ENCODE measurements at regions not wholly inside any gene's neighbourhood (a gene's known extent, or its start where the extent isn't known, plus 50 kb on each side); places are given as distances from the start of the nearest gene placed in this dataset.

DNA sequence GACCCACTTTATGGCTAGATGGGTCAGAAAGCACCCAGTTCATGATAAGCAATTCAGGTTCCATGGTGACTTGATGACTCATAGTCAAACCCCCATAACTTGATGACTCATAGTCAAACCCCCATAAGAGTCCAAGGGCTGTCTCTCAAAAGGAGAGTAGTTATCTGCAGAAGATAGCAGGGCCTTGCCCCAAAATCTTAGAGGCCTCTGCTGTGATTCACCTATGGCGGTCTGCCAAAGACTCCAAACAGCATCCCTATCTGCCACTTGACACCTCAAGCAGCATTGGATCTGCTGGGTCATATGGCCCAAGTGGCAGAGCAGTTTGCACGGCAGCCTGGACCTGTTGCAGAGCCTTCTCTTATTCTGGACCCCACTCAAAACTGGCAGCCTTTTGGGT, 395.2 kb upstream of the KIF2A start:
- DNase-seq (ENCODE audit: low spot score), result no peak

DNA sequence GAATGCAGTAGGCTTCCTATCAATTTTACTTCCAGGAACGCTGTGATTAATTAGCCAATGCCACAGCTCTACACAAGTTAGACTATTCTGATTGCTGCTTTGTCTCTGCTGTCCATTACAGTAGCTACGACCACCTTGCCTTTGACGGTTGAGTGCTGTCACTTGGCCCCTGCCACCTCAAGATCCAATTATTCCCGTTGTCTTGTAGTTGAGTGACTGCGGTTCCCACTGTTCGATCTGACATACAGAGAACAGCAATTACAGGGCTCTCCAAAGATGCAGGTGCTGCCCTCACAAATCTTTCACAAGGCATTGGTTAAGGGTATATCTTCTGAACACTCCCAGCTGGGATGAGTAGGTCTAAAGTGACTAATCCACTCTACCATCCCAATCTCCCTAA, 393.4 kb upstream of the KIF2A start:
- no peak for DNase-seq (ENCODE audit: low spot score)

DNA sequence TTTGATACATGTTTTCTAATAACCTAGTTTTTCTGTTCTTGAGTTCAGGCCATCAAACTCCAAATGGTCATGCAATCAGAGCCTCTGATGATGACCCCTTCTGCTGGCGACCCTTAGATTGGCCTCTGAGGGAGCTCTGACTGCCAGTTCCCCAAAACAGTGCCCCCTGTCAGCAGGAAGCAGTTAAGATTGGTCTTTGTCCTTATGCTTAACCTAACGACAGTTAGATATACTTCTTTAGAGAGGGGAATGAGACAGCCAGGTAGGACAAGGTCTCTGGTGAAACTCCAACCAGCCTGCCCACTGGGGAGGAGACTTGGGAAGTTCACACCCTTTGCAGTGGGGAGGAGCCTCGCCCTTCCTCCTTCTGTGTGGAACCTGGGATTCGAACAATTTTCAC, 390.4 kb upstream of the KIF2A start:
- DNase-seq (ENCODE audit: low spot score), result no peak

DNA sequence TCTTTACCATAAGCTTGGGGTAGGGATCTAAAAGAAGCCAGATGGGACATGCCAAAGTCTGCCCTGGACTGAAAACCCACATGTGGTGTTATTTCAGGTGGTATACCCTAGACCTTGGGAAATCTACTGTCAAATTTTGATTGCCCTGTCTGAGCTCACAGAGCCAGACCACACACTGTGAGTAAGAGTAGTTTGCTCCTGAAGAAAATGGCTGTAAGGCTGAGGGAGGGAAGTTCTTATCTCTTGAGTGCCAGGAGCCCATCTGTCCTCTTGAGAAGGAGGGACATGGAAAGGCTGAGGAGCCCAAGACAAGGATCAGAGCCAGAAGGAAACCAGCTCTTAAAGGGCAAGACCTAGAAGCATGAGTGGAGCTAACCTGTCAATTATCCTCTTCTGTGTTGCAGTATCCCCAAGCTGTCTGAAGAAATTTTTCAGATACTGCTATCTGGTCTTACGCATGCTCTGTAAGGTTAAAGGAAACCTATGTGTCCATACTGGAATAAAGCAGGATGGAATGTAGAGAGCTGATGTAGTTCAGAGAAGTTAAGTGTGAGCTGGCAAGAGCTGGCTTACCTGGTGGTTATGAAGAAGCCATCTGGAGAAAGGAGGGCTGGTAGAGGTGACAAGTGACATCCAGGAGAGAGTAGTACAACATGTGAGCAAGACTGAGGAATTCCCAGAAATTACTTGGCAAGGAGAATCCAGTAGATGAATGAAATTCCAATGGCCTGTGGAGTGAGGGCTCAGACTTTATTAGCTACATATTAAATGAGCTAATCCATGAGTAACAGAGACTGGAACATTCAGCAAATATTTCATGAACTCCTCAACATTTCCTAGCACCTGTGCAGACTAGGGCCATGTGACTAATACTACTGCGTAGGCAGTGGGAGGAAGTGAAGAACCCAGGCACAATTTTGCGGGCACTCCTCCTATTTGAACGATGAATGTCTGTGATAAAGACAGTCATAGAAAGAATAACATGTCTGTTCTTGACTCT, 389.1 kb upstream of the KIF2A start:
- DNase-seq (ENCODE audit: low spot score), result no peak

DNA sequence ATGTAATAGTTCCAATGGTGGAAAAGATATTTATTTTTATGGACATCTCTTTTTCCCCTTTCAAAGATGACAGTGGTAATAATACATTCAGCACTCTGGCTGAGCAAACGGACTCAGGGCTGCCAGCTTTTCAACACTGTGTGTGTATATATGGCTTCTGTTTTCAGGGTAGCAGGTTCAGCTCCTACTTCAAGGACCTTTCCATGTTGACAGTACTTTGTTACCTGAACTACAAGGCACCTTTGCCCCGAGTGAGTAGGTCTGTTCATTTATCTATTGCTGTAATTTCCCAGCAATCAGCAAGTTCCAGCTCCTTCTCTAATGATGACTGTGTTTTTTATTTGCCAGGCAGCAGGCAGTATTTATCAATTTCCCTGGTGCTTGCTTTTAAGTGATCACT, 387.4 kb upstream of the KIF2A start:
- no peak for DNase-seq (ENCODE audit: low spot score)

DNA sequence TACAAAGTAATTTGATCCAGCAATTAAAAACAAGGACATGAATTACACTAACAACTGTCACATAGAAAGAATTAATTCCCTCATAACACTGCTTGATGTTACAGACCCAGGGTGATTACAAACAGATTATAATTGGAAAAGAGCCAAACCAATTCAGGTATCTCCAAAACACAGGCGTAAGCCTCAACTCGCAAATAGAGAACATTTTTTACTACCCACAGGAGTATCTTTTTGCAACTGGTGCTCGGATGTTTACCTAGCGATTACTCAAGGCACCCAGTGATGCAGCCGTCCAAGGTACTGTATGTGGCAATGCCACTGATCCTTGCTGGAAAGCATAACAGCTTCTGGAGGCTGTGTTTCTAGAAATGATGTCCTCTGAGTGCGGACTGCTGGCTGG, 386.1 kb upstream of the KIF2A start:
- no peak for DNase-seq (ENCODE audit: low spot score)

DNA sequence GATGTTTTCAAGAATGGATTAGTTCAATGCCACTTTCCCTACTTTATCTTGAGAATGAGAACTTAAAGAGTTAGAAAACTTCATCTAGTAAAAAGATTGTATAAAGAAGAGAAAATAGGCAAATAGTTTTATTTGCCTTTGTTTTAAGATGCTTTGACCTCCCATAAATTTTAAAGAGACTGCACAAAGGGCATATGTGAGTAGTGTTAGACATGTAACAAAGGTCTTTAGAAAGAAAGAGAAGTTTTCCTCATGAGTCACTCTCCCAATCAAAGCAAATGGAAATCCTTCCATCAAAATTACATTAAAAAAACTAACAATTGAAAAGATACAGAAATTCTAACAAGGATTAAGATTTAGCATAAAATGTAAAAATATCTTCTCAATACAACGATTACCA, 381.8 kb upstream of the KIF2A start:
- DNase-seq (ENCODE audit: low spot score), result no peak

DNA sequence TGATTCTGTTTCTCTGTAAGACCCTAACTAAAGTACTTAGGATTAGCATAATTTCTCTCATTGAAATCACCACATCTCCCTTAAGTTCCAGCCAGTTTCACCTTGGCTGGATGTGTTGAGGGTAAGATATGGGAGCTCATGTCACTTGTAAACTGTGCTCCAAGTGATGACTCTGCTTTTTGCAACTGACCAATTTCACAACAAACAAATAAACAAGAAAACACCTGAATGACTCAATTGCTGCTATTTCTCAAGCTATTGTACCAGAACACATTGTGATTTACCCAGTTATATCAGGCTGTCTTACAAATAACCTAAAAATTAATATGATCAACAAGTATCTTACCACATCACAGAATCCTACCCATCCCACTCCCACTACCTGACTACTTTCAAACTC, 379.1 kb upstream of the KIF2A start:
- DNase-seq (ENCODE audit: low spot score), result no peak

DNA sequence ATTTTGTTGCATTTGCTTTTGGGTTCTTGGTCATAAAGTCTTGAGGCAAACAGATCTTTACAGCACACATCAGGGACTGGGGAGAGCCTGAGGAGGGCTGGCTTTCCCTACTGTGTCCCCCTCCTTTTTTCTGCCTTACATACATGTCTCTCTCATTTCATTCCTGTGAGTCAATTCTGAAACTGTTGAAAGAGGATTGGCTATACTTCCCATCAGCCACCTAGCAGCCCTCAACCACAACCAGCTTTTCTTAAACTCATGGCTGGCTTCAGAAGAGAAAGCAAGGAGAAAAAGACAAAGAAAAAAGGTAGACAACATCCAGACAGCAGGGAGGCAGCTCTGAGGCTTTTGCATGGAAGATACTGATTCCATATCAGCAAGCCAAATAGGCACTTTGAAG, 374.8 kb upstream of the KIF2A start:
- DNase-seq (ENCODE audit: low spot score), result no peak

DNA sequence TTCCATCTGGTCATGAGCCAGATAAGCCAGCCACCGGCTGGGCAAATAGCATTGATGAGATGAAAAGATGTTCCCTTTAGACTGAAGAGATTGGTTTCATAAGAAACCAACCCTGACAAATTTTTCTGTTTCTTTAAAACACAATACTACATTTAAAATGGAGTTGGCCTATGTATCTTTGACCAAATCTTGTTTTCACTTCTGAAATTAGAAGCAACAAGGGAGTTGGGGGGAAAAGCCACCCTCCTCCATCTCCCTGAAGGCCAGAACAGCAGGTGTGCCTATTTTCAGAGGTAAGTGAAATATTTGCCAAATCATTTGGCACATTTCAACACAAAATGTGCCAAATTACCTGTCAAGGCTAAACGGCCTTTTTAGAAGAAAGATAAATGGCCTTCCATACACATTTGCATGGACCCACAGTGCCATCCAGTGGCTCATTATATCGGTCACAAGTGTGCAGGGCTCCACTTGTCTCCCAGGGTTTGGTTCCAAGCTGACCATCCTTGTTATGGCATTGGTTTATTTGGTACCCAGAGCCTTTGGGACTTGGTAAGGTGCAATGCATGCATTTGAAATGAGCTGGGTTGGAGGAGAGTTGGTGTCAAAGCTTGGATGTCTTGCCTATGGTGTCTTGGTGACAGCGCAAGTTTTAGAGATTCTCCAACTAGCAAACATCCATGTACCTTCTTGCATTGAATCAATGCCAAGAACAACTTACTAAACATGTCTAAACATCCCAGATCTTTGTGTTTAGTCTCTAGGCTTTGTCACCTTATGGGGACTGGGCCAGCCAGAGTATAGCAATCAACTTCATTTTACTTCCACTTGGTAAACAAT, 372.0 kb upstream of the KIF2A start:
- peak; percentile 52 for DNase-seq (ENCODE audit: low spot score)

DNA sequence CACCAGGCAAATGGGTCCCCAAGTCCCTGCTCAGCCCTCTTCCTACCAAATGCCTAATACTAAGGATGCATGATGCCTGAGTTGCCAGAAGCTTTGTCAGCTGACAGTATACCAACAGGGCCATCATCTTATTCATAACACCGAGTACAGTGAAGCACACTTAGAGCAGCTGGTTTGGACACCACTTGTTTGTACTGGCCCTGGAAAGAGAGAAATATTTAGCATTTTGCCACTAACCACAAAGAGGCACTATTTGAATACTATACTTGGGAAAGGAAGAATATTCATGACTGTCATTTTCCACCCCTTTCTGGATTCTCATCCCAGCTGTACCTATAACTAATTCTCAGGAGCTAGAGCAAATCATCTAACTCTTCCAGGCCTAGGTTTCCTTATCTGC, 364.4 kb upstream of the KIF2A start:
- DNase-seq (ENCODE audit: low spot score), result no peak

DNA sequence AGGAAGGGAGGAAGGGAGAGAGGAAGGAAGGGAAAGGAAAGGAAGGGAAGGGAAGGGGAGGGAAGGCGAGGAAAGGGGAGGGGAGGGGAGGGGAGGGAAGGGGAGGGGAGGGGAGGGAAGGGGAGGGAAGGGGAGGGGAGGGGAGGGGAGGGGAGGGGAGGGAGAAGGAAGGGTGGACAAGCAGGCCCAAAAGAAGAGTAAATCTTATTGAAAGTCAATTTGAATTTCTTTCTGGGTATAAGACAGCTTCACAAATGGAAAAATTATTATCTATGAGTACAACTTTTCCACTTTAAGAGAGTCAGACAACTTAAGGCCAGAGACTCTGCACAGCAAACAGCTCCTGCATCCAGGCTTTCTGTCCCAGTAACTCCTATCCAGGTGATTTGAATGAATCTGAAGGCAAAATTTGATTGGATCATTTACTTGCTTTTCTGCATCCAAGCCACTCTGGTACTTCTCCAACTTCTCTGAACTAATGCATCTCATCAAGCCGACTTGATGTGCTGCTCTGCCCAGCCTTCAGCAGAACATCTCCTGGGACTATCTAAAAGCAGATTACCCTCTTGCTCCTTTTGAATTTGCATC, 363.4 kb upstream of the KIF2A start:
- DNase-seq (ENCODE audit: low spot score), result no peak

DNA sequence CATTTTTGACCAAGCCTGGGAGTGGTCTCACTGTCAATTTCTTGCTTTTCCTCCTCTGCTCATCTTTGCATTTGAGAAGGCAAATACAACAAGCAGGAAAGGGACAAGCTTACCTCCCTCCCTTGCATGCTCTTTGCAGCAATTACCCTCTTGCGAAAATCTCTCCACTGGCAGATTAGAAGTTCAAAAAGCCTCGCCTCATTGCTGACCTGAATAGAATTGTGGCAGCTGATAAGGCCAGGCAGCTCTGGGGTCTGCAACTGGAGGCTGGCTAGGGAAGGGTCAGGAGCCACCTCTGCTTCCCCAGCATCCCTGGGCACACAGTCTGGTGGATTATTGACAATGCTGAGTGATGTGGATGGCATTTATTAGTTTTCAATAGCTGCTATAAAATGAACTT, 362.3 kb upstream of the KIF2A start:
- no peak for DNase-seq (ENCODE audit: low spot score)

DNA sequence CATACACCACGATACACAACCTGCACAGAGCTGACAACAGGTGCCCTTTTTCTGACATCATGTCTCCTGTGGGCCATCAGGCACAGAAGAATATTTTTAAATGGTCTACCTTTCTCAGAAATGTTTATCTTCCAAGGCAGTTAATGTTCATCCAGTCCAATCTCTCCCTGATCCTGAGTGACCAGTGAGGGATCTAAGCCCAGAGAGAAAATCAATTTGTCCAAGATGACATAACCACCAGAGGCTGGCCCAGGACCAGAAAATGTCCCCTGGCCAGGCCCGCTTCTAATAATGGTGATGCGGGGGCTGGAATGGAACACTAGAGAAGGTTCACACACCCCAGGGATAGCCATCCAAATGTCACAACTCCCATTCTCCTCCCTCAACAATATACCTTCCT, 357.9 kb upstream of the KIF2A start:
- no peak for DNase-seq (ENCODE audit: low spot score)

DNA sequence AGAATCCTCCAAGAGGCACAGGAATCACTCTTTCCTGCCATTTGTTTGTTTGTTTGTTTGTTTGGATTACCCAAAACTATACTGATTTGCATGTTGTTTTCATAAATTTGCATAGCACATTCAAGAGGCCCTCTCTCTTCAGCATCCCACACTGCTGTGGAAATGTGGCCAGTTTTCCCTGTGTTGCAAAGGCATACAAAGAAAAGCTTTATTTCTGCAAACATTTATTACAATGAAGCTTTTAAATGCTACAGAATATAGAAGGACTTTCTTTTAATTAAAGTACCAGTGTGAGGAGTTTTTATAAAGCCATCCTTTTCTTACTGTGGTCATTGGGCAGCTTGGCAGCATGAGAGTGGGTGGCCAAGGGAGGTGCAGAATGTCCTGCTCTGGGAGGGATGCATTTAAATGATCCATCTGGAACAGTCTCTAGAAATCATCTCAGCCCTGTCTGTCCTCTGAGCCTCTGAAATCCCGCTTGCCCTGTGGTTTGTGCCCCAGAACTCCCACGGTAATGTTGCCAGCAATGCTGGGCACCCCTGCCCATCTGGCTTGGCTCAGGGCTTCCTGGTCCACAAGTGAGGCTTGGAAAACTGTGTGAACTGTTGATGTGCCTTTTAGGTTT, 356.8 kb upstream of the KIF2A start:
- DNase-seq (ENCODE audit: low spot score), result no peak

DNA sequence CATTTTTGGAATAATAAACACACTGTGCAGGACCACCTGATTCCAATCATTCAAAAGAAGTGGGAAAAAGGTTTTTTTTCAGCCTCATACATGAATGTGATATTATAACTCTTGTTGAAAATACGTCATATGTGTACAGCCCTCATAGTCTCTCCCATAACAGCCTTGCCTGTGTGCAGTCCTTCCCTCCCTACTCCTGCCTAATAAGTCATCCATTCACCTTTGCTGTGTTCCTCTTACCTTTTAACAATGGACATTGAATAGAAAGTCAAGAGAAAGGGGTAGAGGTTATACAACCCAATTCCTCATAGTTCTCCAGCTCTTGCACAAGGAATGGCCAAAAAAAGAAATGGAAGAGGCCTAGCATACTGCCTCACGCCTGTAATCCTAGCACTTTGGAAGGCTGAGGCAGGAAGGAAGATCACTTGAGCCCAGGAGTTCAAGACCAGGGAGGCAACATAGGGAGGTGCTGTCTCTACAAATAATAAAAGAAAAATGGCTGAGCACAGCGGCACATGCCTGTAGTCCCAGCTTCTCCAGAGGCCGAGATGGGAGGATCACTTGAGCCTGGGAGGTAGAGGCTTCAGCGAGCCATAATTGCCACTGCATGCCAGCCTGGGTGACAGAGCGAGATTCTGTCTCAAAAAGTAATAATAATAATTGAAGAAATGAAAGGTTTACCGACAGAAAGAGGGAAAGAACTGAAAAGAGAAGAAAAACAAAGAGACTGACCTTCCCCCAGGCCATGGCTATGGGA, 356.1 kb upstream of the KIF2A start:
- DNase-seq (ENCODE audit: low spot score), result no peak

DNA sequence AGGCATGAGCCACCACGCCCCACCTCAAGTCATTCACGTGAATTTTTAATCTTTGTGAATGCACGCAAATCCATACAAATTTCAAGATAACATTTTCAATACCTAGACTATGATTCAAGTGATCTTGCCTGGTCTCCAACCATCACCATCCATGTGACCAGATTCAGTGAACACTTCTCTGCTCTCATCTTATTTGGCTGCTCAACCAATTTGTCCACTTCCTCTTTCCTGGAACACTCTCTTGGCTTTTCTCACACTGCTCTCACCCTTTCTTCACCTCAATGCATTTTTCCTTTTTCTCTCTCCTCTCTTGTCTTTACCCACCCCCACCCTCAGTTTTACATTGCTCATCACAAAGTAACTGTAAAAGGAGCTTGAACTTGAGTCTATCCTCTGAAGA, 354.7 kb upstream of the KIF2A start:
- DNase-seq (ENCODE audit: low spot score), result no peak

DNA sequence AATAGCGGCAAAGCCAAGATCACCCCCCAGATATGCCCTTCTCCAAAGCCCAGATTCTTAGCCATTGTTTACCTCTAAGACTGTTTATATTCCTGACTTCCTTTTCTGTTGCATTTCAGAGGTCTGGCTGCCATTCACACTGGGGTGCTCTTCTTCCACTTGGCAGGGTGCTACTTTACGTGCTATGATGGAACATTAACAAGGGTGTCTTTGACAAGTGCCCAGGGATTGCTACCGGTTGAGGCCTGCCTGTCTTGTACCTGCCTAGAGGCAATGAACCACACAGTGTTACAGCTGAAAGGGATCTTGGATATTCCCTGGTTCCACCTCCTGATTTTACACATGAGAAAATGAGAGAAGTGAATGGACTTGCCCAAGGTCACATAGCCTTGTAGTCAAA, 352.1 kb upstream of the KIF2A start:
- DNase-seq (ENCODE audit: low spot score), result no peak

DNA sequence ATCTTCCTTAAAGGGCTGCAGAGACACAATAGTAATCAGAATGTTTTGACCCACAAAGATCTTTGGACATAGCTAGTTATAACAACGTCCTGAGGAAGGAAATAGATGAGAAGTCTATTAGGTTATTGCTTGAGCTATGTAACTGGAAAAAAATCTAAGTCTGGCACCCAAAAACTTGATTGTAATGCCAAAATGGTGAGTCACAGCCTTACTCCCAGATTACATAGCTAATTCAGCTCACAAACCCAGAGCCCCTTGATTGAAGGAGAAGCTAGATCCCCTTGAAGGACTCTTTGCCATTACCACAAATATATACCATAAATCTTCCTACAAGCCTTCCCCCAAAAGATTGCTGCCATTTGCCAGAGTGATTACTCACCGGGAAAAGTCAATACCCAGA, 341.8 kb upstream of the KIF2A start:
- no peak for DNase-seq (ENCODE audit: low spot score)

DNA sequence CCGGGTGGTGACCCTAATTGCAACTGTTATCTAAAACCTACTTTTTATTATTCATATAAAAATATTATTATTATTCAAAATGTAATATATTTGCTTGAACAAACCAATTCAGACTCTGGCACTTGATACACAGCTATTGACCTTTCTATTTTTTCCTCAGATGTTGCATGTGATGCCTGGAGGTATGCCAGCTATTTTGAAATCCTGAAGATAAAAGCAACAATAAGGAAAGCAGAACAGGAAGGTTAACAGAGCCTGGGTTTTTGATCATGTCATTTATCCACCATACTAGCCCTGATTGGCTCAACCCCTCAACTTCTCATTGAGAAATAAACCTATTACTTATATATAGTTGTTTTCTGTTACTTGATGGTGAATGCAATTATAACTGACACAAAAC, 340.9 kb upstream of the KIF2A start:
- DNase-seq (ENCODE audit: low spot score), result no peak

DNA sequence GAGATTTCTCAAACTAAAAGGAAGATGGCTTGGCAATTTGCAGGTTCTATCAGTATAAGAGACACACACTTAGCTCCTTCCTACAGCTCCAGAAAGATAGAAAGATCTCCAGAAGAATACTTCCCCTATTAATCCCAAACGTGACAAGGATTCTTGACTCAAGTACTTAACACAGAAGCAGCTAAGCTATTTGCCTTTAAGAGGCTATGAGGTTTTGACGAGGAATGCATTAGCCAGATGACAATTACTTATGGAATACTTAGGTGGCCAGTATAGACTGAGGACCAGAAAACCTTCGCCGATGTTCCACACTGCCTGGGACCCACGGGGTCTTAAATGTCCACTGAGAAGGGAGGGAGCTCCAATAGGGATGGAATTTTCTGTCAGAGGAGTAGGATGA, 340.5 kb upstream of the KIF2A start:
- no peak for DNase-seq (ENCODE audit: low spot score)
